GM18868 (cell line): ENCODE measurements at regions not wholly inside any gene's neighbourhood (a gene's known extent, or its start where the extent isn't known, plus 50 kb on each side); places are given as distances from the start of the nearest gene placed in this dataset.

ENCODE experiments used
- ATAC-seq: cut with Tn5 transposase; IDR thresholded peaks from one replicate; pipeline ENCODE4 v1.9.1; 2021; ENCODE audit warnings: mild to moderate bottlenecking, moderate library complexity; ENCODE audit not compliant: unreplicated experiment

DNA sequence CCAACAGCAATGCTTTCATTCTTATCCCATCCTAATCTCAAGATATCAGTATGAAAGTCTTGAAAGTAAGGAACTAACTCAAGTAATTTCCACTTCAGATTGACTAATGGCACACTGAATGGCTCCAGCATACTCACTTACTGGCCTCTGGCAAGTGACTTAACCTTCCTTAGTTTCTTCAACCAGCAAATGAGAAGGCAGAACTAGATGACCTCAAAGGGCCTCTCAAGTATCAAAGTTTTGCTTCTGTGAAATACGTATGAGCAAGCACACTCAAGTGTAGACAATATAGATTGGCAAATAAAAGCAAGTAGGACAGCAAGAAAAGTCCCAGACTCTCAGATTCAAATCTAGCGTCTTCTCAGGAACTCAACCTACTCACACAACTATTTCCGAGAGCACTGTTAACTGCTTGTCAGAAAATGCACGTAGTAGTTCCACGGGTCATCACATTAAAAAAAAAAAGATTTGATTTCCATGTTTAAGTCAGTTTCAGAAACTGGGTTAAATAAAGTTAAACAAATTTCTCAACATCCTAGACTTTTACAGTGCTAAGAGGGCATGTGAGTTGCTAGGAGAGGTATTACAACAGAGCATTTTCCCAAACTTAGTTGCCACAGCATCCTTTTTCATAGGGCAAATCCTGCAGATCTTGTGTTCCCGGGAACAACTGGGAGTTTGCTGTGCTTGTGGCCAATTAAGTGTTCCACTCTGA, 276.9 kb upstream of the KLF14 start:
- ATAC-seq: peak; percentile 35

DNA sequence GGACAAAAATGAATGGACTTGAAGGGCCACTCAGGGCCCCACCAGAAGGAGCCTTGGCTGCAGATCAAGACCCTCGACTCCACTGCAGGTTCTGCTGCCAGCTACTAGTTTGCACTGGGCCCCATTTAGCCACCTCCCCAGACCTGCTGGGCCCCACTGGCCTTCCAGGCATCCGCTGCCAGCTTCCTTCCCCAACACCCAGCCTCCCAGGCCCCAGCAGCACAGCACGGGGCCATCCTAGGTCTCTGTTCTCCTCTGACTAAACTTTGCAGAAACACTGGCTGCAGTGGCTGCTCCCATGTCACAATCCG, 277.4 kb upstream of the KLF14 start:
- no peak for ATAC-seq

DNA sequence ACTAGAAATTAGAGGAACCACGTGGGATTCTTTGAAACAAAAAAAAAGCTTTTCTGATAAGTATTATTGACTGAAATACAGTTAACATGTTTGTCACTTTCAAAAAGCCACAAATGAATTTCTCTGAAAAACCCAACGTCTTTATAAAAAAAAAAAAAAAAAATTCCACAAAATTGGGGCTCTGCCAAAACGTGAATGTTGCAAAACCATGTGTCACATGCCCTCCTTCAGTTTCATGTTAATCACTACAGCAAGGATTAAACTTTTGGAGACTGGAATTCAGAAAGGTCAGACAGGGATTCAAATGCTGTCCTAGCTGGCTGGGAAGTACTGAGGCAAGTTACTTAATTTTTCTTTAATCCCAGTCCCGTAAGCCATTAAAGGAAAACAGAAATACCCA, 278.0 kb upstream of the KLF14 start:
- ATAC-seq: no peak

DNA sequence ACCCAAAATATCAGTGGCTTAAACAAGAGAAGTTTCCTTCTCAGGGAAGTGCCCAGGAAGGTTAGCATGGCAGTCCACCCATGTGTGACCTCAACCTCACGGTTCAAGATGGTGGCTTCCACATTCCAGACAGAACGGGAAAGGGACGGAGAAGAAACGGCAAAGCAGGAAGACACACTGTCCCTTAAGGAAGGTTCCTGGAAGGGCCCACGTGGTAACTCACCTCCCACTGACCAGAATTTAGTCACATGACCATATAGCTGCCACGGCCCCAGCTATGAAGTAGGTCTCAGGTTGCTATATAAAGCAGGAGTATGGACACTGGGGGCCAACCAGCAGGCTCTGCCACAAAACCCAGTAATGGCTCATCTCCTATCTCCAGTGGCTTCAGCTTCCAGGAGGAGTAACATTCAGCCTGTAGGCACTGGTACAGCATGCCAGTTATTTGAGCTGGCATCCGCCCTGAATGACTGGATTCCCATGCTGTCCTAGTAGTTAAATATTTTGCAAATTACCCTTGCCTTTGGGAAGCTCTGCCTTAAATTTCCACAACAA, 278.5 kb upstream of the KLF14 start:
- no peak for ATAC-seq

DNA sequence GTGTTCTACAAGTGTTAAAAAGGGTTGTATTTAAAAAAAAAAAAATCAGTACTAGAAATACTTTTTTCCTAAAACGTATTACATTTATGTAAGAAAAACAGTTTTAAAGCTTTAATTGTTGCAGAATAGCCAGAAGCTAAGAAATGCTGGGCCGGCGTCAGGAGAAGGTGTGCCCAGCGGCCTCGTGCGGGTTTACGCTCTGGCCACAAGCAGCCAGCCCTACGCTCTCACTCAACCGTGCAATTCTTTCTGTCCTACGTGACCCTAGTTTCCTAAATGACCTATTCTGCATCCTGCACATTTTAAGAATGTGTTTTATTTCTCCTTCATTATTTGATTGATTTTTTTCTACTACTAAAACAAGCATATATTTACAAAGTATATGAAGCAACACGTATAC, 279.7 kb upstream of the KLF14 start:
- no peak for ATAC-seq

DNA sequence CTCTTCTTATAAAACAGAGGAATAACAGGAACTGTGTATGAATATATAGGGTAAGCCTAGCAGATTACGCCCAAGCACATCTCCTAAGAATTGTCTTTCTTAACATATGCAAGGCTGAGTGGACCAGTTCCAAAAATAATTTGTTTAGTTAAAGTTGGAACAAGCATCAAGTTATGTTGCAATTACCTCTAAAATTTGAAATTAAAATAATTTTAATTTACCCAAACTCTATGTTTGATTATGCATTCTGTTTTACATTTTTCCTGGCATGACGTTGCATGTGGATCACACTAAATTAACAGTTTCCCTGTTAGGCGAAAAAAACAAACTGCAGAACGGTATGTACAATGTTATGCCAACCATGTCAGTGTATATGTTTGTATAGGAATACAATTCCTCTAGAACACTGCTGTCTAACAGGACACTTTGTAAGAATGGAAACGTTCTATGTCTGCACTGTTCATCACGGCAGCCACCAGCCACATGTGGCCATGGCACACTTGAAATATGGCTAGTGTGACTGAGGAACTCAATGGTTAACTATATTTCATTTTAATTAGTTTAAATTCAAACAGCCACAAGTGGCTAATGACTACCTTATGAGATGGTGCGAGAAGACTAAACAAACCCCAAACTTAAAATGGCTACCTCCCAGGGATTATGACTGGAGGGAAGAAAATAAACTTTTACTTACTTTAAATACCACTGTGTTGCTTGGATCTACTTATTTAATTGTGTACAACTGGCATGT, 281.1 kb upstream of the KLF14 start:
- no peak for ATAC-seq

DNA sequence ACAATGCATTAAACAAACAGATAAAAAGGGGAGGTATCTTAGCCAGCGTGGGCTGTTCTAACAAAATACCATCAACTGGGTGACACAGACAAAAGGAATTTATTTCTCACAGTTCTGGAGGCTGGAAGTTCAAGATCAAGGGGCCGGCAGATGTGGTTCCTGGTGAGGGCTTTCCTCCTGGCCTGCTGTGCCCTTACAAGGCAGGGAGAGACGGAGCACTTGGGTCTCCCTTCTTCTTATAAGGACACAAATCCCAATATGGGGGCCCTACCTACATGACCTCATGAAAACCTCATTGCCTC, 281.6 kb upstream of the KLF14 start:
- ATAC-seq: no peak

DNA sequence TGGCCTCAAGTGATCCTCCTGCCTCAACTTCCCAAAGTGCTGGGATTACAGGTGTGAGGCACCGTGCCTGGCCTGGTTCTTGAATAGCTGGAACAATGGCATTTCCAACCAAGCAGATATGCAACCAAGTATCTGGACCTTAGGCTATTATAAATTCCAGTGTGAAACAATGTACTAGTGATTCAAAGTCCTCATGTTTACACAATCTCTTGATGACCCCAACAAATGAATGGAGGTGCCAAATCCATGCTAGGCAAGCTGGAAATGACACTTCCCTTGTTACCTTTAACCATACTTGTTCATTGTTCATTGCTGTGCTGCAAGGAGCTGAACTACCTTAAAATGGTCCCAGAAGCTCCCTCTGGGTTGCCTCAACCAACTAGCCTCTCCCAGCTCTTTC, 282.2 kb upstream of the KLF14 start:
- no peak for ATAC-seq

DNA sequence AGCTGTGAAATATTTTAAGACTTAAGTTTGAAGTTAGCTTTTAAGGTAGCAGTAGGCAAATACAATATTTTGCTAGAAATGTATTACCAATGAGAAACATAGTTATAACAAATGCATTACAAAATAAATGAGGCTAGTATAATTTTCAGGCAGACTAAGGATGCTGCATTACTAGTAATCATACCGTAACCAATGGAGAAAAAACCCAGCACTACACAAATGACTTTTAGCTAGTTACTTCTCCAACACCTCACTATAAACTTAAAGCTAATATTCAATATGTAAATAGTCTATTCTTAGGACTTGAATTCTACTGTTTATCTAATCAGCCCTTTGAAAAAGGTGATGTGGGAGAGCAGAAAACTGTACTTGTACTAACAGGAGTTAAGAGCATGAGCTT, 285.3 kb upstream of the KLF14 start:
- ATAC-seq: no peak

DNA sequence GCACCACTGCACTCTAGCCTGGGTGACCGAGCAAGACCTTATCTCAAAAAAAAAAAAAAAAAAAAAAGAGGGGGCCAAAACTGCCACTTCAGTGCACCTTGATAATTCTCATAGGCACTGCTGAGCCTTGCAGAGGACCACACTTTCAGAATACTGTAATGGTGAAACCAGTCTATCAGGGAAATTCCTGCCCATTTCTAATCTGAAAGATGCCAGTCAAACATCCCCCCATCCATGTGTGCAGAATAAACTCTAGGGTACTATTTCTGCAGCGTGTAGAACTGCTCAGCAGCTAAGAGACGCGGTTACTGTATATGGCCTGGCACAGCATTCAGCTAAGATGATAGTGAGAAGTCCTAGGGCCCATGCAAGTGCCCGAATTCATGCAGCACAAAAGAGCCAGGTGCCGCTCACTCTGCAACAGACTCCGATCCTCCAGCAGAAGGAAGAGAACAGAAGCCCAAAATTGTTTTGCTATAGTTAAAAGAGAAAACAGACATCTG, 286.8 kb upstream of the KLF14 start:
- ATAC-seq: peak; percentile 68

DNA sequence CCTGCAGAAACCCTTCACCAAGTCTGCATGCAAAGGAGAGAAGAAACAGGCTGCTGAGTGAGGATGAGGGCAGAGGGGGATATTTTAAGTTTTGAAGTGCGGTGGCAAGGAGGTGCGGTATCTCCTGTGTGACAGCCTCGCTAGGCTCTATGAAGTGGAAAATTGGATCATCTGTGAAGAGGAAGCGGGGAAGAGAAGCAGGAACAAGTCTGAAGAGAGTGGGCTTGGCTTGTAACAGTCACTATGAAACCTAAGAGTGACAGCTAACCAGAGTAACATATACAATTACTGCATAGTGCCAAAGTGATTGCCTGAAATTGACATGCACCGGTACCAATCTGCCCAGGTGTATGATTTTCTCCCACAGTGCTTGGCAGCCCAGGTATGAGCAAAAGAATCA, 287.5 kb upstream of the KLF14 start:
- ATAC-seq: peak; percentile 40

DNA sequence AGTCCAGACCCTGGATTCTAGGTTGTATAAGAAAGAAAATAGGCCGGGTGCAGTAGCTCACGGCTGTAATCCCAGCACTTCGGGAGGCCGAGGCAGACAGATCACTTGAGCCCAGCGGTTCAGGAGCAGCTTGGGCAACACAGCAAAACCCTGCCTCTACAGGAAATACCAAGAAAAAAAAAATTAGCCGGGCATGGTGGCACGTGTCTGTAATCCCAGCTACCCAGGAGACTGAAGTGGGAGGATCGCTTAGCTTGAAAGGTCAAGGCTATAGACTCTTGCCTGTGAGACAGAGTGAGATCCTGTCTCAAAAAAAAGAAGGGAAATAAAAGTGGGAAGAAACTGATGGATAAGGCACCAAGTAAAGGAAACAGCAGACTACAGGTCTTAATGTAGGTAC, 287.9 kb upstream of the KLF14 start:
- no peak for ATAC-seq

DNA sequence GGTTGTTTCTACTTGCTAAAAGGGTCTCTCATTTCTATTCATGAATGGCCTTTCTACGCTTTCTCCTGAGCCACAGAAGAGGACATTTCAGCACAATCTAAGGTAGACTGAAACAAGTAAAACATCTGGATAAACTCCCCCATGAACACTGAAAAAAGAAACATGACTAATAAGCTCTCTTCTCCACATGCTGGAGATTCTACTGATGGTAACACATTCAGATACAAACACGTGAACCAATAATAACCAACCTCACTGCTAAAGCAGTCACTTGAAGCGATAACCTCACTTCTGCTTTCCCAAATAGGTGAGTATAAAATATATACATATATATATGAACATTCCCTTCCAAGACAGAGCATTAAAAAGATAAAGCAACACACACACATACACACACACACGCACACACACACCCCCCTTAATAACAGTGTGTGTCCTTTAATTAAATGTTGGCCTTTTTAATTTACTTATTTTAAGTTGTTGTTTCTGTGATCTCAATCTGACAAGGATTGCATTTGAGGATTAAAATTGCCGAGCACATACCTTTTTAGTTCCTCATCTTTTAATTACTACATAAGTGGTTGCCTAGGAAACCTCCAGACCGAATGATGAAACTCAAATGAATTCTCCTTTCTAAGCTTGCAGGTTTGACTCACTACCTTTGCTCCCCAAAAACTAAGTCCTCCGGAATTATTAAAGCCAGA, 292.4 kb upstream of the KLF14 start:
- peak; percentile 53 for ATAC-seq

DNA sequence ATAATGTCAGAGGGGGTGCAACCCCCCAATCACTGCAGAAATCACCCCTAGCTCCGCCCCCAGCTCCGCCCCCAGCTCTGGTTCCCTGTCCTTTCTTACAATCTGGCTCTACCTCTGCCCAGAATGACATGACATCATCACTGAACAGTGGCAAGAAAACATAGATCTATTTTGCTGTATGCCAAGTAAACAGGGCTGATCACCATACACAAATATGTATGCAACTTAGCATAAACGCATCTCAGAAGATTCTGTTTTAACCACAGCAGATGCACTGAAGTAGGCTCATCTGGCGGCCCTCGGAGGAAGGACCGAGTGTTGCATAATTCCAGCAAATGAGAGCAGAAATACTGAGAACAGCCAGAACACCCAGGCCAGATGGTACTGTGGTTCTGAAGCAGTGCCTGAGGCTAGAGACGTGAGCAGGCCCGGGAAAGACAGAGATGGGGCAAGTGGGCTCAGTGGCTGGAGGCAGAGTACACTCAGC, 293.3 kb upstream of the KLF14 start:
- ATAC-seq: peak; percentile 21

DNA sequence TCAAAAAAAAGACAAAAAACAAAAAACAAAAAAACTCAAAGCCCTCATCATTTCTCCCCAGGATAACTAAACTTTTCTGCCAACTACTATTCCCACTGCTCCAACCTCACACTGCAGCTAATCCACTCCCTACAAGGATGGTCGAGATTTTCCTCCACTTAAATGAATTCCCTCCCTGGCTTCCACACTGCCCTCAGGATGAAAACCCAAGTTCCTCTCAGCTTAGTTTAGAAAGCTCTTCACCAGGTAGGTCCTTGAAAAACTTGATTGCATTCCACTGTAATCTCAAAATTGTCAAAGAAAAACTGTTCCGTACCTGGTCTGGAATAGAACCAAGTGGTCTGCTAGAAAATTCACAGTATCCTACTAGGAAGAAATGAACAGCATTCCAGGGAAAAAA, 294.3 kb upstream of the KLF14 start:
- ATAC-seq: no peak

DNA sequence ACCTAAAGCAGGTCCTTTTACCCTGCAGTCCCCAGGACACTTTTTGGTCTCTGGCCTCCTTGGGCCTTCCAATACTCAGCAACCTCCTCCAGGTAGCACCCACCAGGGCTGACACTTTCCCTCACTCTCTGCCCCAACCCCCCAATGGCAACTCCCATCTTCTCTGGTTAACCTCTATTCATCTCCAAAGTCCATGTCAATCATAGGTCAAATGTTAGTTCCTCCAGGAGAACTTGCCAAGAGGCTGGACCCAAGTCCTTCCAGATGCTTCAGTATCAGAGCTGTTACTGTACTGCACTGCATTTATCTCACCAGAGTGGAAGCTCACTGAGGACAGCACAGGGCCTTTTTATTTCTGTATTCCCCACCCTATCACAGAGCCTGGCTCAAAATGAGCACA, 295.0 kb upstream of the KLF14 start:
- no peak for ATAC-seq

DNA sequence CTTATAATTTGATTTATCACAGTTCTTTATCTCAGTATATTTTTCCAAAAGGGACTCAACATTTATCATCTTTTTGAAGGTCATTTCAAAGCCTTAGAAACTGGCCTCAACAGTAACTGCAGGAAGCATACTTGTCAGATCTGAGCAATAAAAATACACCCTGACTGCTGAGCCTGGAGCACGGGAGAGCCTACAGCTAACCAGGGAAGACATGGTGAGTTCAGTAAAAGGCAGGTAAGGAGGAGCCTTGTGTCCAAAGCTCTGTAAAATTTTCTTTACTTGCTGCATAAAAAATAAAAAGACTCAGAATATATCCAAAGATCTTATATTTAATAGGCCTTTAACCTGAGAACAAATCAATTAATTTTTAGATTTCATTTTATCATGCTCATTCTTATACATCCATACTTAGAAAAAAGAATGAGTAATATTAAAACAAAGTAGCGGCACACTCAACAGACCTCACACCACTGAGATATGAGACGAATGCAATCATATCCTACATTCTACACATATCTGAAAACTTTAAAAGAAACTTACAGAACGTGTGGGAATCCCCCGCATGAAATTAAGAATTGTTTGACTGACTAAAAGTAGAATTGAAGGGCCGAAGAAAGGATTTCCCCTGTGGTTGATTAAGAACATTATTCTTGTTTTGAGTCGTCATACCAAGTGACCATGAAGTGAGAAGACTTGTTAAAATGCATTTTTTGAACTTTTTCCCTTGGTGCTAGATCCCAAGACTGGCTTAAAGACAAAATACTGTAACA, 296.4 kb upstream of the MKLN1 start:
- peak; percentile 76 for ATAC-seq

DNA sequence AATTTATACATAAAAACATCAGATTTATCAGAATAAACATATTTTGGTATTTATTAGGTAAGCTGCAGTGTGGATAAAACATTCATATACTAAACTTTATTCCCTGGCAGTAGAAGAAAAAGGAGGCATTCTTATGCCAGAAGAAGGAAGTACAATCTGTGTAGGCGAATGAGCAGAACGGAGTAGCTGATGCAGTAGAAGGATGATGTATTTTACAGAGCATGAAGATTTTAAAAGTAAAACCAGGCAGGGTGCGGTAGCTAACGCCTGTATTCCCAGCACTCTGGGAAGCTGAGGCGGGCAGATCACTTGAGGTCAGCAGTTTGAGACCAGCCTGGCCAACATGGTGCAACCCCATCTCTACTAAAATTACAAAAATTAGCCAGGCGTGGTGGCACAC, 294.9 kb upstream of the MKLN1 start:
- no peak for ATAC-seq

DNA sequence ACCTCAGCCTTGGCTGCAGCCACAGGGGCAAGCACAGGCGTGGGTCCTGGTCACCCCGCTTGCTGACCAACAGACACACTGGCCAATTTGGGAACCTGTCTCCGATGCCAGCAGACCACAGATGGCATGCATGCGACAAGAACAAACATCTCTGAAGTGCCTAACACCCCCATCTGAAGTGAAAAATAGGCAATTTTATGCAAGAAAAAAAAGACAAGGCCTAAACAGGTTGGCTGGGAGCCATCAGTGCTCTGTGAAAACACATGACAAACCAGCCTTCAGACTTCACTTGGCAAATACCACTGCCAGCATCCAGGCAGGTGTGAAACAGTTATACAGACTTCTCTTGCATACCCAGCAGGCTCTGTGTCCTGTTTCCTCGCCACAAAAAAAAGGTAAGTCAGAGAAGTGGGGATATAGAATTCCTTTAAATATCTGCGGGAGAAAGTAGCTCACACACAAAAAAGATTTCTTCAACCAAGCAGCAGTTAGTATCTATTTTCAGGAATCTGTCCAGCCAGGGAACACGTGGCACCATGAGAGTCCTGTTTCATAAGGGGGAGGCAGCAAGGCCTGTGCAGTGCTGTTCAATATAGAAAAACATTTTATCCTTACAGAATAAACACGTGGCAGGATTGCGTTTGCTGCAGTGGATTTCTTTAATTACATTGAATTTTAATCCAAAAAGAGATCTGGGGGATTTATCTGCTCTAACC, 293.4 kb upstream of the MKLN1 start:
- ATAC-seq: no peak

DNA sequence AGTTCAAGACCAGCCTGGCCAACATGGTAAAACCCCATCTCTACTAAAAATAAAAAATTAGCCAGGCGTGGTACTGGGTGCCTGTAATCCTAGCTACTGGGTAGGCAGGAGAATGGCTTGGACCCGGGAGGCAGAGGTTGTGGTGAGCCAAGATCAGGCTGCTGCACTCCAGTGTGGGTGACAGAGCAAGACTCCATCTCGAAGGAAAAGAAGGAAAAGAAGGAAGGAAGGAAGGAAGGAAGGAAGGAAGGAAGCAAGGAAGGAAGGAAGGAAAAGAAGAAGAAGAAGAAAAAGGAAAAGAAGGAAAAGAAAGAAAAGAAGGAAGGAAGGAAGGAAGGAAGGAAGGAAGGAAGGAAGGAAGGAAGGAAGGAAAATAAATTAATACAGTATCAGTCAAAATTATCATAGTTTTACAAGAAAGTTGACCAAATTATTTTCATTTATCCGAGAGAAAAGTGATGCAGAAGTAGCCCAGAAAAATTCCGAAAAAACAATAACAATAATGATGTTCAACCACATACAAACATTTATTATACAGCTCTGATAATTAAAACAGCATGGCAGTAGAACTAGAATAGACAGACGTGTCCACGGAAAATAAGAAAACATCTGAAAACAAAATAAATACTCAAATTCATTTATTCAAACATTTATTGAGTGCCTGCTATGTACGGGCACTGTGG, 292.4 kb upstream of the MKLN1 start:
- no peak for ATAC-seq
